ENCODE measurements at regions not wholly inside any gene's neighbourhood (a gene's known extent, or its start where the extent isn't known, plus 50 kb on each side); places are given as distances from the start of the nearest gene placed in this dataset.

DNA sequence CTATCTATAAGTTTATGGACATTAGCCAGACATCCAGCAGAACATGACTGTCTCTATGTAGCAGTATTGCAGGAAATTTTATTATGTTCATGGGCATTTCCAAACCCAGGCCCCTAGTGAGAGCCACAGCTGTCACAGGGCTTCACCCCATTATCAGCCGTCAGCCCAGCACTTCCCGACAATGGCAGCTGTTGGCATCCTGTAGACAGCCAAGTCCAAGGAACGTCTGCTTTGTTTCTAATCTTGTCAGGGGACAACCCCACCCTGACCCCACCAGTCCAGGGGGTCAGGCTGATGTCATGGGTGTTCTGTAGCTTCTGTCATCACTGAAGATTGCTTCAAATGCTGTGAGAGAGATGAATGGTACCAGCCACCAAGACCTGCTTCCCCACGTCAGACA lies 565.3 kb upstream of the BRINP1 start:
- Histone ChIP-seq H3K79me2 (ENCODE audit: insufficient read depth, low read length) (no peaks in the 10 kb centered on the region), H3K4me2 (replicated peaks; ENCODE audit: extremely low read depth, low read length, poor library complexity, severe bottlenecking) (no peak overlapping the region), H3K27me3 (ENCODE audit: control insufficient read depth in 2 of 2, insufficient read depth in 2 of 2, low read length in 2 of 2) (no peaks in the 10 kb centered on the region), H3K4me1 (ENCODE audit: control insufficient read depth in 1 of 2, insufficient read depth in 2 of 2, low read length in 2 of 2) (no peaks in the 10 kb centered on the region), H3K4me3 (replicated peaks in 1 of 3; ENCODE audit: low read depth in 2 of 3, low read length in 3 of 3) (no peak overlapping the region), H2AFZ (ENCODE audit: insufficient read depth, low read depth, low read length, poor library complexity, severe bottlenecking) (no peak overlapping the region), H3K9me3 (replicated peaks in 1 of 2; ENCODE audit: control insufficient read depth in 1 of 2, insufficient read depth in 1 of 2, low read length in 2 of 2) (no peaks in the 10 kb centered on the region), H4K20me1 (ENCODE audit: insufficient read depth, low read length) (no peaks in the 10 kb centered on the region), H3K9ac (ENCODE audit: insufficient read depth, low read length, poor library complexity, severe bottlenecking) (no peak overlapping the region), H3K27ac (ENCODE audit: low read depth in 1 of 2, low read length in 2 of 2) (no peak overlapping the region), H3K36me3 (replicated peaks in 1 of 2; ENCODE audit: control insufficient read depth in 1 of 2, insufficient read depth in 2 of 2, low read length in 2 of 2) (no peaks in the 10 kb centered on the region)
- Mint-ChIP-seq H3K27ac (no peak overlapping the region), H3K27me3 (ENCODE audit: low read depth in 3 of 3) (peaks cover 0 to 1% (median 0%) of the 10 kb centered on the region in 3 donors), H3K4me3 (no peak overlapping the region), H3K36me3 (no peaks in the 10 kb centered on the region), H3K4me1 (no peaks in the 10 kb centered on the region), H3K9me3 (peaks cover 0 to 1% (median 0%) of the 10 kb centered on the region in 7 donors)
- WGBS (ENCODE audit: insufficient coverage), result 74% methylated on average over 2 of the region's 4 CpGs
- no peak for DNase-seq
- TF ChIP-seq, protein P1, sequence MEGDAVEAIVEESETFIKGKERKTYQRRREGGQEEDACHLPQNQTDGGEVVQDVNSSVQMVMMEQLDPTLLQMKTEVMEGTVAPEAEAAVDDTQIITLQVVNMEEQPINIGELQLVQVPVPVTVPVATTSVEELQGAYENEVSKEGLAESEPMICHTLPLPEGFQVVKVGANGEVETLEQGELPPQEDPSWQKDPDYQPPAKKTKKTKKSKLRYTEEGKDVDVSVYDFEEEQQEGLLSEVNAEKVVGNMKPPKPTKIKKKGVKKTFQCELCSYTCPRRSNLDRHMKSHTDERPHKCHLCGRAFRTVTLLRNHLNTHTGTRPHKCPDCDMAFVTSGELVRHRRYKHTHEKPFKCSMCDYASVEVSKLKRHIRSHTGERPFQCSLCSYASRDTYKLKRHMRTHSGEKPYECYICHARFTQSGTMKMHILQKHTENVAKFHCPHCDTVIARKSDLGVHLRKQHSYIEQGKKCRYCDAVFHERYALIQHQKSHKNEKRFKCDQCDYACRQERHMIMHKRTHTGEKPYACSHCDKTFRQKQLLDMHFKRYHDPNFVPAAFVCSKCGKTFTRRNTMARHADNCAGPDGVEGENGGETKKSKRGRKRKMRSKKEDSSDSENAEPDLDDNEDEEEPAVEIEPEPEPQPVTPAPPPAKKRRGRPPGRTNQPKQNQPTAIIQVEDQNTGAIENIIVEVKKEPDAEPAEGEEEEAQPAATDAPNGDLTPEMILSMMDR (IDR thresholded peaks at IDR 0.05), result no peak
- intact Hi-C loops (cut with micrococcal nuclease), result no loop called here

DNA sequence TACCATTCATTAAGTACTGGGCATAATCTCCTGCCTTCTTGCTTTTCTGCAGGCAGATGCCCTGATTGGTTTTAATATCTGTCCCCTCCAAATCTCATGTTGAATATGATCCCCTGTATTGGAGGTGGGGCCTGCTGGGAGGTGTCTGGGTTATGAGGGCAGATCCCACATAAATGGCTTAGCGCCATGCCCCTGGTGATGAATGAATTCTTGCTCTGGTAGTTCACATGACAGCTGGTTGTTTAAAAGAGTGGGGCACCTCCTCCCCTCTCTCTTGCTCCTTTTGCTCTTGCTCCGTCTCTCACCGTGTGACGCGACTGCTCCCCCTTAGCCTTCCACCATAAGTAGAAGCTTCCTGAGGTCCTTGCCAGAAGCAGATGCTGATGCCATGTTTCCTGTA lies 564.0 kb upstream of the BRINP1 start:
- no peak for DNase-seq
- no peaks in the 10 kb centered on the region for H3K4me1 ChIP-seq (ENCODE audit: control insufficient read depth in 1 of 2, insufficient read depth in 2 of 2, low read length in 2 of 2)
- Mint-ChIP-seq H3K27me3 (ENCODE audit: low read depth in 3 of 3) (peaks cover 0 to 1% (median 0%) of the 10 kb centered on the region in 3 donors), H3K27ac (no peak overlapping the region), H3K4me1 (no peaks in the 10 kb centered on the region), H3K4me3 (no peak overlapping the region), H3K9me3 (peaks cover 0 to 1% (median 0%) of the 10 kb centered on the region in 7 donors), H3K36me3 (no peaks in the 10 kb centered on the region)
- 89% methylated on average over 3 of the region's 5 CpGs for WGBS (ENCODE audit: insufficient coverage)
- no peaks in the 10 kb centered on the region for H3K79me2 ChIP-seq (ENCODE audit: insufficient read depth, low read length)
- no peak overlapping the region for H2AFZ ChIP-seq (ENCODE audit: insufficient read depth, low read depth, low read length, poor library complexity, severe bottlenecking)
- H3K27ac ChIP-seq (ENCODE audit: low read depth in 1 of 2, low read length in 2 of 2), result no peak overlapping the region
- H3K36me3 ChIP-seq (replicated peaks in 1 of 2; ENCODE audit: control insufficient read depth in 1 of 2, insufficient read depth in 2 of 2, low read length in 2 of 2), result no peaks in the 10 kb centered on the region
- H3K9me3 ChIP-seq (replicated peaks in 1 of 2; ENCODE audit: control insufficient read depth in 1 of 2, insufficient read depth in 1 of 2, low read length in 2 of 2), result no peaks in the 10 kb centered on the region
- no peak overlapping the region for H3K9ac ChIP-seq (ENCODE audit: insufficient read depth, low read length, poor library complexity, severe bottlenecking)
- H3K4me3 ChIP-seq (replicated peaks in 1 of 3; ENCODE audit: low read depth in 2 of 3, low read length in 3 of 3), result no peak overlapping the region
- no peak overlapping the region for H3K4me2 ChIP-seq (replicated peaks; ENCODE audit: extremely low read depth, low read length, poor library complexity, severe bottlenecking)
- H4K20me1 ChIP-seq (ENCODE audit: insufficient read depth, low read length), result no peaks in the 10 kb centered on the region
- TF ChIP-seq, protein P1 (IDR thresholded peaks at IDR 0.05), result no peak
- intact Hi-C loops (cut with micrococcal nuclease), result no loop called here
- H3K27me3 ChIP-seq (ENCODE audit: control insufficient read depth in 2 of 2, insufficient read depth in 2 of 2, low read length in 2 of 2), result no peaks in the 10 kb centered on the region

Data from CD14-positive monocyte (primary cell).